Neural crest cell (in vitro differentiated cells): ENCODE measurements at regions not wholly inside any gene's neighbourhood (a gene's known extent, or its start where the extent isn't known, plus 50 kb on each side); places are given as distances from the start of the nearest gene placed in this dataset.

Source experiments
- DNase-seq: peaks from one replicate; pipeline ENCODE4 v3.0.0; 2021; ENCODE audit warnings: low read depth, mixed read lengths, low spot score
- H3K27ac Mint-ChIP-seq: one replicate; pipeline ENCODE4 v1.8.0; 2021; ENCODE audit warnings: mild to moderate bottlenecking, mixed read lengths; ENCODE audit not compliant: unreplicated experiment
- H3K27me3 Mint-ChIP-seq: 2 replicates; pipeline ENCODE4 v1.8.0; 2021; ENCODE audit warnings: low read depth, mild to moderate bottlenecking, mixed read lengths
- H3K36me3 Mint-ChIP-seq: 2 replicates; pipeline ENCODE4 v1.8.0; 2021; ENCODE audit warnings: low read depth, mild to moderate bottlenecking, mixed read lengths
- H3K4me1 Mint-ChIP-seq: 2 replicates; pipeline ENCODE4 v1.8.0; 2021; ENCODE audit warnings: mixed read lengths
- H3K4me3 Mint-ChIP-seq: one replicate; pipeline ENCODE4 v1.8.0; 2021; ENCODE audit warnings: mild to moderate bottlenecking, mixed read lengths
- H3K9me3 Mint-ChIP-seq: 2 replicates; pipeline ENCODE4 v1.8.0; 2021; ENCODE audit warnings: mixed read lengths
- TF ChIP-seq, protein P1 (sequence below): fragments of 200-600 bp; sonication (generic); conservative IDR thresholded peaks from 2 replicates; pipeline ENCODE4 v1.5.0; 2021; ENCODE audit warnings: antibody characterized with exemption, mild to moderate bottlenecking

DNA sequence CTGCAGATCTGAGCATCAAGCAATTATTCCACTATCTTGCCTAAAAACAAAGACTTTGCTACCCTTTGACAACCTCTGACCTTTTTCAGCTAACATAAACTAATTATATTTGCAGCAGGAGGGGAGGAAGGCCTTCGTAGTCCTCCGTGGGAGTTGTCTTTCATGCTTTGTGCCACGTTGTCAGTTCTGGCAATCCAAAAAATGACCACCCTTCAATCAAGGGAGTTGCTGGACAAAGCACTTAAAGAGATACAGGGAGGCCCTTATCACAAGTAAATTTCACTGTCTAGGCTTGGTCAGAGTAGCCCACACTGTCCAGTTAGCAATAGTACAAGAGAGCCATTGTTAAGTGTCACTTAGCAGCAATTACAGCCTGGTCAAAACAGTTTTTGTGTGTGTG is 578.9 kb downstream of the HAO1 start:
- H3K27ac Mint-ChIP-seq = no peak overlapping the region
- no peak overlapping the region for H3K4me3 Mint-ChIP-seq
- H3K4me1 Mint-ChIP-seq = peaks cover 18% of the 10 kb centered on the region
- no peak for DNase-seq
- H3K9me3 Mint-ChIP-seq = peaks cover 6% of the 10 kb centered on the region
- H3K36me3 Mint-ChIP-seq = no peaks in the 10 kb centered on the region
- peaks cover 20% of the 10 kb centered on the region for H3K27me3 Mint-ChIP-seq
- TF ChIP-seq, protein P1, sequence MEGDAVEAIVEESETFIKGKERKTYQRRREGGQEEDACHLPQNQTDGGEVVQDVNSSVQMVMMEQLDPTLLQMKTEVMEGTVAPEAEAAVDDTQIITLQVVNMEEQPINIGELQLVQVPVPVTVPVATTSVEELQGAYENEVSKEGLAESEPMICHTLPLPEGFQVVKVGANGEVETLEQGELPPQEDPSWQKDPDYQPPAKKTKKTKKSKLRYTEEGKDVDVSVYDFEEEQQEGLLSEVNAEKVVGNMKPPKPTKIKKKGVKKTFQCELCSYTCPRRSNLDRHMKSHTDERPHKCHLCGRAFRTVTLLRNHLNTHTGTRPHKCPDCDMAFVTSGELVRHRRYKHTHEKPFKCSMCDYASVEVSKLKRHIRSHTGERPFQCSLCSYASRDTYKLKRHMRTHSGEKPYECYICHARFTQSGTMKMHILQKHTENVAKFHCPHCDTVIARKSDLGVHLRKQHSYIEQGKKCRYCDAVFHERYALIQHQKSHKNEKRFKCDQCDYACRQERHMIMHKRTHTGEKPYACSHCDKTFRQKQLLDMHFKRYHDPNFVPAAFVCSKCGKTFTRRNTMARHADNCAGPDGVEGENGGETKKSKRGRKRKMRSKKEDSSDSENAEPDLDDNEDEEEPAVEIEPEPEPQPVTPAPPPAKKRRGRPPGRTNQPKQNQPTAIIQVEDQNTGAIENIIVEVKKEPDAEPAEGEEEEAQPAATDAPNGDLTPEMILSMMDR = no peak

DNA sequence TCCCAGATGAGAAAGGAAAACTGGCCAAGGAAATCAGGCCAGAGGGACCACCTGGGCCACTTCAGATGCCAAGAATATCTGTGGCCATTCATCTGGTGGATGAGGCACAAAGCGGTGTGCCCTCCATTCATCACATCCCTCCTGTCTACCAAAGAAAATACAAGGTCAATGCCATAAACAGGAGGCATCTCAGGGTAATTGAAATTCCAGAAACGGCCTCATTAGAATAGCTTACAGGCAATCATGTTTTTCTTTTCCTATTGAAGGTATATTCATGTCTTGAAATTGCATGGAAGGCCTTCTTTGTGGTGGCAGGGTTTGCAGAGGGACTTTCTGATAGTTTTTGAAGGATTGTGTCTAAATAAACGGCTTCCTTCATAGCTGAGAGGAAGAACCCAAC is 578.3 kb downstream of the HAO1 start:
- TF ChIP-seq, protein P1 = no peak

DNA sequence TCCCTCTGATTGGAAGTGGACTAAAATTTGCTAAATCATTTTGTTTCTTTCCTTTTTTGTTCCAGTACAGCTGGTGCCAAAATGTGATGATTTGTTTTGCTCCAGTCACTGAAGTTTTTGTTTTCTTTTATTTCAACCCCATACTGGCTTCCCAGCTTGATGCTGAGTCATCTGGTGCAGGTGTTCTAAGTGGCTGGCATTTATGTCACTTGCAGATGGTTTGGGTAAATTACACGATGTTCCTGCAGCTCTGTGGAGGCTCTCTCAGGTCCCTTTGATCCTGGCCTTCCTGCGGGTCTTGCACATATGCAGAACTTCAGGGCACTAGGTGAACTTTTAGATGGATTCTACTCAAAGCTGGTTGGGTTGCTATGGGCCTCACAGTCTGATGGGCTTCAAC is 577.7 kb downstream of the HAO1 start:
- Mint-ChIP-seq H3K4me1 (peaks cover 18% of the 10 kb centered on the region), H3K4me3 (no peak overlapping the region)
- no peak for DNase-seq

More for the DNA sequence above, 578.3 kb downstream of the HAO1 start:
- Mint-ChIP-seq H3K9me3 (peaks cover 7% of the 10 kb centered on the region), H3K4me1 (peaks cover 18% of the 10 kb centered on the region), H3K36me3 (no peaks in the 10 kb centered on the region), H3K27ac (no peak overlapping the region), H3K27me3 (peaks cover 20% of the 10 kb centered on the region), H3K4me3 (no peak overlapping the region)
- no peak for DNase-seq

DNA sequence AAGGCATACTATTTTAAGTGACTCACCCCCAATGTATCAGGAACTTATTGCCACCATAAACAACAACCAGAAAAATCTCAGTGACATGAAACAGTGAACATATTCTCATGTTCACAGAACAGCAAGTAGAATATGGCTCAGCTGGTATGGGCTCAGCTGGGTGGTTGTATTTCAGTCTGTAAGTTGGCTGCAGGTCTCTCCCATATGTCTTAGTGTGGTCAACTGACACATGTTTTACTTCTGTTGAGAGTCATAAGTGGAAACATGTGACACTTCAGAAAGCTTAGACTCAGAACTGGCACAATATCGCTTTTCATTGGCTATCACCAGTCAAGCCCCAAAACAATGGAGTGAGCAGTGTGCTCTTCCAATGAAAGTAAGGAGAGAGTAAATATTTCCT is 574.1 kb downstream of the HAO1 start:
- DNase-seq = no peak
- Mint-ChIP-seq H3K36me3 (no peaks in the 10 kb centered on the region), H3K27me3 (peaks cover 12% of the 10 kb centered on the region), H3K27ac (no peak overlapping the region), H3K9me3 (peaks cover 11% of the 10 kb centered on the region), H3K4me1 (peaks cover 13% of the 10 kb centered on the region), H3K4me3 (no peak overlapping the region)
- TF ChIP-seq, protein P1 = no peak

More for the DNA sequence above, 577.7 kb downstream of the HAO1 start:
- Mint-ChIP-seq H3K27me3 (peaks cover 20% of the 10 kb centered on the region), H3K36me3 (no peaks in the 10 kb centered on the region), H3K9me3 (peaks cover 7% of the 10 kb centered on the region), H3K27ac (no peak overlapping the region)
- TF ChIP-seq, protein P1 = no peak

DNA sequence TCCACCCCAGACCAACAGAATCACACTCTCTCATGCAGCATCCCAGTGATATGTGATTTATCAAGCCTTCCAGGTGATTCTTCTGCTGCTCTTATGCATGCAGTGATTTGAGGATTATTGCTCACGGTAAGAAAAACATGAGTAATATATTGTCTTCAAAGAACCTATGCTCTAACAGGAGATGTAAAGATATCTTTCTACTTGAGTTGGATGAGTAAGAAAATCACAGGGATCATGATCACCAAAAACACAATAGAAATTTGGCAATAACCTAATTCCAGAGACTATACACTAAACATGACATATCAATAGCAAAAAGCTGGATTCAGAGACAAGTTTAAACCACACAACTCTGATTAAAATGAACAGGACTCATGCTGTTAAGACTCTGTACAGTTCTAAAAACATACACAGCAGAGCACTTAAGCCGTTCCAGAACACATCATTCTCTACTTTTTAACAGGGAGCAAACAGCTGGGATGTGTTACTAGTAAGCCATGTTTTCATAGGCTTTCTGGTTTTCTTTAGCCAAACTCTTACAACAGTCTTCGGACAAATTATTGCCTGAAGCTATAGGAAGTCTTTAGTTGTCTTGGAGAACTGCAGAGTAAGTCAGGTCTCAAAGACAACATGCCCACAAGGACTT is 568.6 kb downstream of the HAO1 start:
- no peak for DNase-seq
- peaks cover 4% of the 10 kb centered on the region for H3K27me3 Mint-ChIP-seq
- no peak overlapping the region for H3K4me3 Mint-ChIP-seq
- H3K27ac Mint-ChIP-seq = no peak overlapping the region
- H3K9me3 Mint-ChIP-seq = peaks cover 7% of the 10 kb centered on the region
- TF ChIP-seq, protein P1 = no peak
- no peaks in the 10 kb centered on the region for H3K36me3 Mint-ChIP-seq
- H3K4me1 Mint-ChIP-seq = peaks cover 7% of the 10 kb centered on the region
